GM12864 (cell line): ENCODE measurements at regions not wholly inside any gene's neighbourhood (a gene's known extent, or its start where the extent isn't known, plus 50 kb on each side); places are given as distances from the start of the nearest gene placed in this dataset.

ENCODE experiments used
- DNase-seq: peaks from one replicate; pipeline ENCODE4 v3.0.0-alpha.2; 2011; ENCODE audit warnings: low read depth
- H3K4me3 ChIP-seq: 2 replicates; pipeline ENCODE4 v1.5.1; 2011; ENCODE audit warnings: mild to moderate bottlenecking, low read depth, low read length, control low read depth
- CTCF ChIP-seq: IDR thresholded peaks from 2 replicates; pipeline ENCODE4 v1.5.1; 2011; ENCODE audit warnings: low read depth, mild to moderate bottlenecking, moderate library complexity, low read length, control low read depth, inconsistent platforms; ENCODE audit errors: missing control alignments

GRCh38 chr13:107753748-107754147 is 461.6 kb downstream of the LIG4 start:
- no peak overlapping the region for H3K4me3 ChIP-seq
- DNase-seq = no peak
- no peak for TF ChIP-seq CTCF

- no peak for DNase-seq
- no peak overlapping the region for H3K4me3 ChIP-seq
- TF ChIP-seq CTCF = no peak
Observed at GRCh38 chr13:107753291-107753690, 462.0 kb downstream of the LIG4 start.

GRCh38 chr13:107743983-107744382 is 471.4 kb downstream of the LIG4 start:
- DNase-seq = no peak
- no peak for TF ChIP-seq CTCF

GRCh38 chr13:107743526-107743925 is 471.8 kb downstream of the LIG4 start:
- no peak overlapping the region for H3K4me3 ChIP-seq
- no peak for TF ChIP-seq CTCF
- no peak for DNase-seq

More at GRCh38 chr13:107743983-107744382, 471.4 kb downstream of the LIG4 start:
- no peak overlapping the region for H3K4me3 ChIP-seq

- DNase-seq = no peak
- no peak overlapping the region for H3K4me3 ChIP-seq
- no peak for TF ChIP-seq CTCF
Observed at GRCh38 chr13:107743100-107743499, 472.2 kb downstream of the LIG4 start.

GRCh38 chr13:107742544-107742943 is 472.8 kb downstream of the LIG4 start:
- TF ChIP-seq CTCF = no peak
- no peak overlapping the region for H3K4me3 ChIP-seq
- no peak for DNase-seq

GRCh38 chr13:107738004-107738403 is 477.3 kb downstream of the LIG4 start:
- H3K4me3 ChIP-seq = no peak overlapping the region
- no peak for TF ChIP-seq CTCF
- DNase-seq = no peak
